ENCODE measurements at regions not wholly inside any gene's neighbourhood (a gene's known extent, or its start where the extent isn't known, plus 50 kb on each side); places are given as distances from the start of the nearest gene placed in this dataset.

DNA sequence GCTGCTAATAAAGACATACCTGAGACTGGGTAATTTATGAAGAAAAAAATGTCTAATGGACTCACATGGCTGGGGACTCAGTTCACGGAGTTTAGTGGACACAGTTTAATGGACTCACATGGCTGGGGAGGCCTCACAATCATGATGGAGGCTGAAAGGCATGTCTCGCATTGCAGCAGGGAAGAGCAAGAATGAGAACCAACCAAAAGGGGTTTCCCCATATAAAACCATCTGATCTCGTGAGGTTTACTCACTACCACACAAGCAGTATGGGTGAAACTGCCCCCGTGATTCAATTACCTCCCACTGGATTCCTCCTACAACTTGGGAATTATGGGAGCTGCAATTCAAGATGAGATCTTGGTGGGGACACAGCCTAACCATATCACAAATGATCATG, 1181.2 kb downstream of the PCDH9 start:
- Histone ChIP-seq H2AFZ (no peak overlapping the region), H3K27me3 (ENCODE audit: insufficient read depth) (no peaks in the 10 kb centered on the region), H3K9me2 (ENCODE audit: insufficient read depth) (no peaks in the 10 kb centered on the region), H3K4me1 (ENCODE audit: insufficient read depth) (no peaks in the 10 kb centered on the region), H3K27ac (ENCODE audit: low read depth) (no peak overlapping the region), H3K4me2 (no peak overlapping the region), H4K20me1 (replicated peaks; ENCODE audit: insufficient read depth) (no peaks in the 10 kb centered on the region), H3K4me3 (no peak overlapping the region), H3K36me3 (ENCODE audit: insufficient read depth) (no peaks in the 10 kb centered on the region), H3F3A (replicated peaks; ENCODE audit: low read depth) (no peaks in the 10 kb centered on the region), H3K79me2 (replicated peaks; ENCODE audit: insufficient read depth) (no peaks in the 10 kb centered on the region)
- DNase-seq (ENCODE audit: low spot score), result no peak
- Mint-ChIP-seq H3K4me1 (no peaks in the 10 kb centered on the region), H3K9me3 (0 out of 3 replicates have a peak, but pooled peaks cover 2% of the 10 kb centered on the region), H3K27me3 (ENCODE audit: insufficient read depth, low read depth, poor library complexity) (no peaks in the 10 kb centered on the region), H3K36me3 (ENCODE audit: low read depth) (no peaks in the 10 kb centered on the region), H3K27ac (no peak overlapping the region), H3K4me3 (no peak overlapping the region)
- no peak for ATAC-seq
- TF ChIP-seq NANOG (IDR thresholded peaks at IDR 0.05; ENCODE audit: borderline replicate concordance) (no peak), ZNF331 (CRISPR knock-in tag; IDR thresholded peaks at IDR 0.05; ENCODE audit: low read depth) (no peak), ZNF114 (CRISPR knock-in tag; IDR thresholded peaks at IDR 0.05) (no peak), STAT1 (IDR thresholded peaks at IDR 0.05; ENCODE audit: unreplicated experiment) (no peak), JUNB (IDR thresholded peaks at IDR 0.05; ENCODE audit: unreplicated experiment) (no peak), EZH2 (IDR thresholded peaks at IDR 0.05; ENCODE audit: low read depth, unreplicated experiment) (no peak), POLR2AphosphoS5 (IDR thresholded peaks at IDR 0.05; ENCODE audit: low read depth) (no peak), REST (IDR thresholded peaks at IDR 0.05; ENCODE audit: unreplicated experiment) (no peak)
- TF ChIP-seq, protein P1, sequence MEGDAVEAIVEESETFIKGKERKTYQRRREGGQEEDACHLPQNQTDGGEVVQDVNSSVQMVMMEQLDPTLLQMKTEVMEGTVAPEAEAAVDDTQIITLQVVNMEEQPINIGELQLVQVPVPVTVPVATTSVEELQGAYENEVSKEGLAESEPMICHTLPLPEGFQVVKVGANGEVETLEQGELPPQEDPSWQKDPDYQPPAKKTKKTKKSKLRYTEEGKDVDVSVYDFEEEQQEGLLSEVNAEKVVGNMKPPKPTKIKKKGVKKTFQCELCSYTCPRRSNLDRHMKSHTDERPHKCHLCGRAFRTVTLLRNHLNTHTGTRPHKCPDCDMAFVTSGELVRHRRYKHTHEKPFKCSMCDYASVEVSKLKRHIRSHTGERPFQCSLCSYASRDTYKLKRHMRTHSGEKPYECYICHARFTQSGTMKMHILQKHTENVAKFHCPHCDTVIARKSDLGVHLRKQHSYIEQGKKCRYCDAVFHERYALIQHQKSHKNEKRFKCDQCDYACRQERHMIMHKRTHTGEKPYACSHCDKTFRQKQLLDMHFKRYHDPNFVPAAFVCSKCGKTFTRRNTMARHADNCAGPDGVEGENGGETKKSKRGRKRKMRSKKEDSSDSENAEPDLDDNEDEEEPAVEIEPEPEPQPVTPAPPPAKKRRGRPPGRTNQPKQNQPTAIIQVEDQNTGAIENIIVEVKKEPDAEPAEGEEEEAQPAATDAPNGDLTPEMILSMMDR (conservative IDR thresholded peaks at IDR 0.05; ENCODE audit: low read depth in 2 of 2), result no peak

- ATAC-seq (no peak), DNase-seq (ENCODE audit: low spot score) (no peak)
- Mint-ChIP-seq H3K27me3 (ENCODE audit: insufficient read depth, low read depth, poor library complexity) (no peaks in the 10 kb centered on the region), H3K4me1 (no peaks in the 10 kb centered on the region), H3K9me3 (no peaks in the 10 kb centered on the region), H3K4me3 (no peak overlapping the region), H3K36me3 (ENCODE audit: low read depth) (no peaks in the 10 kb centered on the region), H3K27ac (no peak overlapping the region)
- no peak overlapping the region for H2AFZ ChIP-seq
- H3K4me2 ChIP-seq, result no peak overlapping the region
- H3F3A ChIP-seq (replicated peaks; ENCODE audit: low read depth), result no peaks in the 10 kb centered on the region
- H3K36me3 ChIP-seq (ENCODE audit: insufficient read depth), result no peaks in the 10 kb centered on the region
- H3K27me3 ChIP-seq (ENCODE audit: insufficient read depth), result no peaks in the 10 kb centered on the region
- no peaks in the 10 kb centered on the region for H3K79me2 ChIP-seq (replicated peaks; ENCODE audit: insufficient read depth)
- no peaks in the 10 kb centered on the region for H4K20me1 ChIP-seq (replicated peaks; ENCODE audit: insufficient read depth)
- H3K9me2 ChIP-seq (ENCODE audit: insufficient read depth), result no peaks in the 10 kb centered on the region
- H3K4me3 ChIP-seq, result no peak overlapping the region
- no peak overlapping the region for H3K27ac ChIP-seq (ENCODE audit: low read depth)
- H3K4me1 ChIP-seq (ENCODE audit: insufficient read depth), result no peaks in the 10 kb centered on the region
- TF ChIP-seq, protein P2, sequence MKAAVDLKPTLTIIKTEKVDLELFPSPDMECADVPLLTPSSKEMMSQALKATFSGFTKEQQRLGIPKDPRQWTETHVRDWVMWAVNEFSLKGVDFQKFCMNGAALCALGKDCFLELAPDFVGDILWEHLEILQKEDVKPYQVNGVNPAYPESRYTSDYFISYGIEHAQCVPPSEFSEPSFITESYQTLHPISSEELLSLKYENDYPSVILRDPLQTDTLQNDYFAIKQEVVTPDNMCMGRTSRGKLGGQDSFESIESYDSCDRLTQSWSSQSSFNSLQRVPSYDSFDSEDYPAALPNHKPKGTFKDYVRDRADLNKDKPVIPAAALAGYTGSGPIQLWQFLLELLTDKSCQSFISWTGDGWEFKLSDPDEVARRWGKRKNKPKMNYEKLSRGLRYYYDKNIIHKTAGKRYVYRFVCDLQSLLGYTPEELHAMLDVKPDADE (IDR thresholded peaks at IDR 0.05), result no peak
- no peak for TF ChIP-seq POLR2AphosphoS5 (IDR thresholded peaks at IDR 0.05; ENCODE audit: low read depth)
- TF ChIP-seq JUNB (IDR thresholded peaks at IDR 0.05; ENCODE audit: unreplicated experiment), result no peak
- TF ChIP-seq, protein P1 (conservative IDR thresholded peaks at IDR 0.05; ENCODE audit: low read depth in 2 of 2), result no peak
These were observed 1189.6 kb downstream of the PCDH9 start for GRCh38 chr13:66040506-66040905.

All from GM23338 (cell line).